Superior temporal gyrus (tissue), 1 donor: ENCODE measurements at regions not wholly inside any gene's neighbourhood (a gene's known extent, or its start where the extent isn't known, plus 50 kb on each side); places are given as distances from the start of the nearest gene placed in this dataset.

Source experiments
- DNase-seq: peaks from one replicate; pipeline ENCODE4 v3.0.0-alpha.2; 2016; ENCODE audit errors: extremely low spot score

- no peak for DNase-seq
Observed at GRCh38 chr3:168655611-168656010, 559.9 kb upstream of the GOLIM4 start.

- no peak for DNase-seq
Observed at GRCh38 chr3:168654700-168655099, 559.0 kb upstream of the GOLIM4 start.

- DNase-seq = no peak
Observed at GRCh38 chr3:168653255-168653654, 557.5 kb upstream of the GOLIM4 start.

- no peak for DNase-seq
Observed at GRCh38 chr3:168648321-168648720, 552.6 kb upstream of the GOLIM4 start.

DNA sequence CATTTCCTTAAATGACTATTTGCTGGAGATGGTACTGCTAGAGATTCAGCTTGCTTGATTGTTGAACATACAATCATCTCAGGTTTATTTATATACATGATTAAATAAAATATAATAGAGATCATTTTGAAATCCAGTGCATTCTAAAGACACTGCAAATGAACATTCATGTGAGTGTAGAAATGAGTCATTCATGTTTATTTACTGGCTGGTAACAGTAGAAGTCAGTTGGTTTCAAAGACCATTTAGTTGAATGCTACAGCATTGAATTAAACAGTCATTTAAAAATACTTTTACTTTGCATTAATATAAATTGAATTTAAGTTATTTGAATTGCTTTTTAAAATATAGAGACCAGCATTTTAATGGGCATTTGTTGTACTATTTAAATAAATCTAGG, 551.9 kb upstream of the GOLIM4 start:
- DNase-seq = no peak

- DNase-seq = no peak
Observed at GRCh38 chr3:168645180-168645579, 549.5 kb upstream of the GOLIM4 start.

DNA sequence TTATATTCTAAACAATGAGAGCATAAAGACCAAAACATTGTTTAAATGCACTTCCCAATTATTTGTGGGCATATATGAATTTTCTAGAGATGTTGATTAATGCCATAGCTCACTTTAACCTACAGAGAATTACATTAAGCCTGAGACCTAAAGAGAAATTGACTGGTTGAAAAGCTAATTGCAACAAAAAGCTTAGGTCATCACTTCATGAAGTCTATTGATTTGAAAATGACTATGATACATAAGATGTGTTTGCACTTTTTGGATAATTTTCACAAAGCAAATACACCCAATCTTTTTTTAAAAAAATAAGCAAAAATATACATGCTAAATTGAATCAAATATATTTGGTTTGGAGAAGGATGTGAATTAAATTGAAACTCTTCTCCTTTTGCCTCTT, 532.8 kb upstream of the GOLIM4 start:
- DNase-seq = no peak

DNA sequence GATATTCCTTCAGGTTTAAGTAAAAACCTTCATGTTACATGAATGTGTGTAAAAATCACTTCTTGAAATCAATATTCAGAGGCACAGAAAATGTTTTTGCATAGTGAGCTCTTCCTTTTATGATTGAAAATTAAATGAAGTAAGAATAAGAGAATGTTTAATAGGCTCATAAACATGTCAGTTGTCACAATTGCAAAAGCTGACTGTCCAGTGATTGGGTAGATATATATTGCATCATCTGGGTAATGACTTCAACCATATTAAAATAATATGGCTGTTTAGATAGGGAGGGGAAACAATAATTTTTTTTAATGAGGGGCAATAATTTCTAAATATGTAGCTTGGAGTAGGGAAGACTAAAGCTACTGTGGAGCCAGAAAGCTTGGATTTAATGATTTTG, 529.8 kb upstream of the GOLIM4 start:
- no peak for DNase-seq

DNA sequence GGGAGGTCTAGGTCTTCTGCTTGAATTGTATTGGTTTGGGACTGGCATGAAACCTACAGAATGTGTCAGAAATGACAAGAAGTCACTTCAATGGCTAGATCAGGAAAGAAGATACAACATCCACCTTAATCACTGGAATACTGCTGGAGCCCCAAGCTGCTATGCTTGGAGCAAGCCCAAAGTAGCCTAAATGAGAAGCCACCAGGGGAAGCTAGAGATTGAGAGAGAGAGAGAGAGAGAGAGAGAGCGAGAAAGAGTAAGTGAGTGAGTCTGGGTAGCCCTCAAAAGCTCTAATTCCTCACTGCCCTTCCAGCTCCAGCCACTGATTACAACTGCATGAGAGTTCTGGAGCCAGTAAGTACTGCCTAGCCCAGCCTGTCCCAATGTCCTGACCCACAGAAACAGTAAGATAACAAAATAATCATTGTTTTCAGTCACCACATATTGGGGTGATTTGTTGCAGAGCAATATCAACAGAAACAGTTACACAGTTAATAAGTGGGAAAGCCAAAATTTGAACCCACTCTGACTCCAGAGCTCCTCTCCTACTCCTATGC, 529.2 kb upstream of the GOLIM4 start:
- no peak for DNase-seq

DNA sequence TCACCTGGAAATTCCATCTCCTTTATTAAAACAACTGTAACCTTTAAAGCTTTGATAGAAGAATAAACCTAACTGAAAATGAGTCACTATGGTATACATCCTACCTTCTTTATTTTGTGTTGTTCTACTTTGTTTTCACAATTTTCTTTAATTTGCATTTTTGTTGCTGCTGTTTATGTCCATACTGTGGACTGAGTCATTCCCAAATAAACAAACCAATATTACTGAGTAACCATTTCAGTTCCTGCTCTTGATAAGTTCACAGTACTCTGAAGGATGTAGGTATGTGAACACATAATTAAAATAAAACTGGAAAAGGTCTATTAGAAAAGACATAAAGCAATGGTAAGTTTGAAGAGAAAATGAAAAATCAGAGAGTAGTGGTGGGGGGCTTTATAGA, 528.5 kb upstream of the GOLIM4 start:
- DNase-seq = no peak

- no peak for DNase-seq
Observed at GRCh38 chr3:168622795-168623194, 527.1 kb upstream of the GOLIM4 start.

DNA sequence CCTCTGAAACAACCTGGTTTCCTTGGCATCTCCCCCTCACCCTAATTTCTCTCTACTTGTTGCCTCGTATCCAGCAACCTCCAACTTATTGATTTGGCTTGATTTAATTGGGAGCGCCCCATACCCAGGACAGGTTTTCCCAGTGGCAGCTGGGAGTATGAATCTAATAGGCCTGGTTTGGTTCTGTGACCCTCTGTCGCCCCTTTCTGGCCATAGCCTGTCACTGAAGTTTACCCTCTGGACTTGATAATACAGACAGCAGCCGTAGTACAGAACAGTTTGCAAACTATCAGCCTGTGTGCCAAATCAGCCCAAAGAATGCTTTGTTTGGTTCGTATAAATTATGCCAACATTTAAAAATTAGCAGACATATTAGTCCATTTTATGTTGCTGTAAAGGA, 525.1 kb upstream of the GOLIM4 start:
- DNase-seq = peak; percentile 47

- no peak for DNase-seq
Observed at GRCh38 chr3:168618827-168619470, 523.2 kb upstream of the GOLIM4 start.

DNA sequence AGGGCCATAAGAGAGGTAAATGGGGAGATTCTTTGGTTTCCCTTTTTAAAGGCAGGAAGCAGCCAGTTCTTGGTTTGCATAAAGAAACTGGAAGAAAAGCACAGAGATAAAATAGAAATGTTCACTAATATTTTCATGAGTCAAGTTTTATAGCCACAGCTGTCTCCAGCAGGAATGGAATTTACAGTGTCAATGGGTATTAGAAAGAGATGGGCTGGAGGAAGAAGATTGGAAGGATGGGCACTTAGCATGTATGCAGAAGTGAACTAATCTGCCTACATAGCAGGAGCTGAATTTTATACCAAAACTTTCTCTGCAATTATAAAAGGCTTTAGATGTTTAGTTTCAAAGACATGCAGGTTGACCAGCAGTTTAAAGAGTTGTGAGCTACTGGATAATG, 521.9 kb upstream of the GOLIM4 start:
- DNase-seq = no peak

DNA sequence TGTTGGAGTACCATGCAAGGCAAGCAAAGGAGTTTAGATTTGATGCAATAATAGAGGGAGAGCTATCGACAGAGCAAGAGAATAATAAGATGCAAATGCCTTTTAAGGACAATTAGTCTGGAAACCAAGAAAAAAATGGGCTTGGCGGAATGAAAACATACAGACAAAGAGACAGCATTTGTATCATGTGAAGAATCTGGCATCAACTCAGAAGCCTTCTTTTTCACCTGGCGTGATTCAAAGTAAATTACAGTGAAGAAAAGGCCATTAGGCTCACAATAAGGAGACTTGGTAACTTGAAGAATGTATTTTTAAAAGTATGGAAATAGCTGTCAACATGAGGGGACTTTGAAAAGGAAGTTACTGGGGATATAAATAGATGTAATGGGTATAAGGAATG, 521.2 kb upstream of the GOLIM4 start:
- DNase-seq = no peak

DNA sequence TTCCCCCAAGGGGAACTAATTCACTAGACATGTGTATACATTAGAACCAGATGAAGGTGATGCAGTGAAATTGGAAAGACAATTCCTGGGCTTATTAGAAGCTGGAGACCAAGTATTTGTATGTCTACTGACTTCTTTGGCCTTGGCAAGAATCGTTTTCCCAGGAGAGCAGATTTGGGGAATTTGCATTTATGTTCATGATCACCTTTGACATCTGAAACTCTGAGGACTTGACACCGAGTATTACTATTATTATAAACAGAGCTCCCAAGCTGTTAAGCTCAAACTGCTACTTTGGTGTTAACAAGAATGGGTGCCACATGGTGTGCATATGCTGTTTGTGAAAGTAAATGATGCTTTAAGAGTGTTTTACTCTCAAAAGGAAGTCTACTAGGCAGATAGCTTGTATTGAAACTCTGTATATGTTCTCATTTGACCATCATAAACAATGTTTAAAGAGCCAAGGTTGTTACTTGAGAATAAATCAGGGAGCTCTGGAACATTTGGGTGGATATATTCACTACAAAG, 519.8 kb upstream of the GOLIM4 start:
- no peak for DNase-seq

DNA sequence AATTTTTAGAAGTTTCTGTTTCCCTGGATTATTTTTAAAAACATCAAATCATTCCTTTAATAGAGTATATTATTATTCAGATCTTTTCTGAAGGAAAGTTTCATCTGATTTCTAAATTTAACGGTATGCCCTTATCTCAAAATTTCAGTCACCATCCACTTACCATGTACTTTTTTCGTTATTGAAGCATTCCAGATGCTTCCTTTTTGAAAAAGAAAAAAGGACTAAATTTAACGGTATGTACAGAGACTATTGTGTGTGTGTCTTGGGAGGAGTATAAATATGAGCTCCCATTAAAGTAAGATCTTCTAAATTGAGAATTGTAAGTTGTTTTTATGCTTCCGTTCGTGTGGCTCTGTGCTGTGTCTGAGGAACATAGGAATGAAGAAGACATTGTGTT, 517.4 kb upstream of the GOLIM4 start:
- DNase-seq = no peak

- no peak for DNase-seq
Observed at GRCh38 chr3:168612671-168613070, 516.9 kb upstream of the GOLIM4 start.

DNA sequence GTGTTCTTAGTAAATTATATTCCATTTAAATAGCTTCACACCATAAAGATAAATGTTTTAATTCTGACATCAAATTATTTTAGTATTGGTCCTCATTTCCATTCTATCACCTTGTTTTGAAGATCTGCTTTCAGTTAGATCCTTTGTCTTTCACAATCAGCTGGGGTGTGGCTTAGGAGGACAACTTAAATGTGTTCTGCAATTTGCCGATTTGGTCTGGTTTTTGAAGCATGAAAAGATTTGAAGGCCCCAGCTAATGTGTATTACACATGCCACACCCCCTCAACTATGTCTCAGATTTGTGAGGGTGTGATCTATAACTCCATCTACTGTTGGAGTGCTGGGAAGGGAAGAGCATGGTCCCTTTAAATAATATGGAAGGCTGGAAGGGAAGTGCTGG, 516.1 kb upstream of the GOLIM4 start:
- DNase-seq = no peak

GRCh38 chr3:168608926-168609325, 513.2 kb upstream of the GOLIM4 start:
- DNase-seq = no peak

DNA sequence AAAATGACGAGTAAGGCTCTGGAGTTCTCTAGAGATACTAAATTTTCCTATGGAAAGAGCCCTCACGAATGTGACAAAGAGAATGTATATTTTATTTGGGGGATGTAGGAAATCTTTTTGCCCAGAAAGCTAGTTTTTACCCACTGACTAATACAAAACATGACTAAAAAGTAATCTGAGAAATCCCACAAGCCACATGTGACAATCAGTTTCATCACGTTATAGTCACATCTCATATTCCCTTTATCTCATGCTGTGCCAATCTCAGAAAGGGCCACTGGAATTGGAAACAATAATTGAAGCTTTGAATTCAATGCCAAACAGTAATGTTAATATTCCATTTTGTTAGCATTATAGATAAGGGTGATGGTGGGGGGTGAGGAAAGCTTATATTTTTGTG, 509.0 kb upstream of the GOLIM4 start:
- no peak for DNase-seq

DNA sequence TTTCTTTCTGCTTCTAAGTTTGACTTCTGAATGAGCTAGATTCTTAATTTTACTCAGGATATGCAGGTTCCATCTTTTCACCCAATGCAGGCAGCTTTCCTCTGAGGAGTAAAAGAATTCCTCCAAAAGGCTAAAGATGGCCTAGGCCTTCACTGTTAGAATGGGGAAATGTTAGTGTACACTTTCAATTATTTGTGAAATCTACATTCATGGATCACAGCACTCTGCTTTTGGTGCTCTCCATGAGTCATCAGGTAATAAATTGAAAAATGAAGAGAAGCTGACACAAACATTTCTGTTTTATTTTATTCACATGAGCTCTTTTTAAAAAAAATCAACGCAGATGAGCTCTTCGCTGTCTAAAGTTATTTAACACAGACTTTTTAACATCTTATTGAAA, 502.5 kb upstream of the GOLIM4 start:
- DNase-seq = no peak

GRCh38 chr3:168596175-168596823, 500.6 kb upstream of the GOLIM4 start:
- DNase-seq = no peak
